ENCODE measurements at regions not wholly inside any gene's neighbourhood (a gene's known extent, or its start where the extent isn't known, plus 50 kb on each side); places are given as distances from the start of the nearest gene placed in this dataset.

DNA sequence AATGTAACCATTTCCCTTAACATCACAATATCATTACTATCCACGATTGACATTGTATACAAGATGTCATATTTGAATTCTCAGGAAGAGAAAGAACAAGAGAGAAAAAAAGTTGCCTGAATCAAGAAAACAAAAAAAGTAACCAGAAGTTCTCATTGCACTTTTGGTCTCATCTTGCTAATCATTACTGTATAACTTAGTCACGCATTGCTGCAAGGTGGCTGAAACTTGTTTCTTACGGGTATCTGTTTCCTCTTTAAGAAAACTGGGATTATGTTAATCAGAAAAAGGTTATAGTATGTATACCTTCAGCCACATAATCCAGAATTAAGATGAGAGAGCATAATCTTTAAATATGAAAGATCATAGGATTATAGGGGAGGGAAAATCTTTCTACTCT is 639.7 kb upstream of the SYT4 start:
- H3K4me1 ChIP-seq (ENCODE audit: control insufficient read depth in 3 of 3, insufficient read depth in 2 of 3, low read depth in 1 of 3, low read length in 2 of 3) = no peaks in the 10 kb centered on the region
- DNase-seq (no peak), FAIRE-seq (no peak)
- no peaks in the 10 kb centered on the region for H3K36me3 ChIP-seq (ENCODE audit: control insufficient read depth in 3 of 3, insufficient read depth in 2 of 3, low read depth in 1 of 3, low read length in 3 of 3)
- H3K27ac ChIP-seq (ENCODE audit: low read depth in 1 of 3, low read length in 2 of 3) = no peak overlapping the region
- H3K4me3 ChIP-seq (ENCODE audit: low read depth in 1 of 3, low read length in 3 of 3) = no peak overlapping the region
- no peaks in the 10 kb centered on the region for H3K27me3 ChIP-seq (ENCODE audit: control insufficient read depth in 3 of 3, insufficient read depth in 3 of 3, low read length in 3 of 3)
- 76 to 83% (median 82%) methylated on average over 3 of the region's 3 CpGs for WGBS, 3 donors
- H3K9me3 ChIP-seq (ENCODE audit: control insufficient read depth in 2 of 2, insufficient read depth in 1 of 2, low read depth in 1 of 2, low read length in 1 of 2) = no peaks in the 10 kb centered on the region

GRCh38 chr18:43917520-43917919 is 640.2 kb upstream of the SYT4 start:
- H3K9me3 ChIP-seq (ENCODE audit: control insufficient read depth in 2 of 2, insufficient read depth in 1 of 2, low read depth in 1 of 2, low read length in 1 of 2) = no peaks in the 10 kb centered on the region
- no peak overlapping the region for H3K4me3 ChIP-seq (ENCODE audit: low read depth in 1 of 3, low read length in 3 of 3)
- DNase-seq = no peak
- H3K27me3 ChIP-seq (ENCODE audit: control insufficient read depth in 3 of 3, insufficient read depth in 3 of 3, low read length in 3 of 3) = no peaks in the 10 kb centered on the region
- H3K27ac ChIP-seq (ENCODE audit: low read depth in 1 of 3, low read length in 2 of 3) = no peak overlapping the region
- WGBS, 3 donors = 73 to 83% (median 76%) methylated on average over 5 of the region's 5 CpGs
- H3K4me1 ChIP-seq (ENCODE audit: control insufficient read depth in 3 of 3, insufficient read depth in 2 of 3, low read depth in 1 of 3, low read length in 2 of 3) = no peaks in the 10 kb centered on the region
- no peaks in the 10 kb centered on the region for H3K36me3 ChIP-seq (ENCODE audit: control insufficient read depth in 3 of 3, insufficient read depth in 2 of 3, low read depth in 1 of 3, low read length in 3 of 3)
- no peak for FAIRE-seq

DNA sequence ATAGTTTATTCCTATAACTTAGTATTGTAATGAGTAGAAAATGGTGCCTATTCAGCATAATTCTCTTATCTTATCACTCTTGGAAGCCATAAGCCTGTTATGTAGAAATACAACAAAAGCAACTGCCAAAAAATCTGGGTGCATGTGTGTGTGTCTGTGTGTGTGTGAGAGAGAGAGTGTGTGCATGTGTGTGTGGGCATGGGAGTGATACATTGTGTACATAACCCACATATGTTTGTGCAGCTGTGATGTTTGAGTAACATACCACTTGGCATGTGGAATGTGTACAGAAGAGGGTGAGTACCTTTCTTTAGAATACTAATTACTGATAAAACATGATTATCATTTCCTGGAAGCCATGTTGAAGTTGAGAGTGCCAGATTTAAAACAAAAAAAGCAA is 642.3 kb upstream of the SYT4 start:
- no peak overlapping the region for H3K27ac ChIP-seq (ENCODE audit: low read depth in 1 of 3, low read length in 2 of 3)
- DNase-seq = no peak
- H3K4me1 ChIP-seq (ENCODE audit: control insufficient read depth in 3 of 3, insufficient read depth in 2 of 3, low read depth in 1 of 3, low read length in 2 of 3) = no peaks in the 10 kb centered on the region
- no peaks in the 10 kb centered on the region for H3K9me3 ChIP-seq (ENCODE audit: control insufficient read depth in 2 of 2, insufficient read depth in 1 of 2, low read depth in 1 of 2, low read length in 1 of 2)
- H3K27me3 ChIP-seq (ENCODE audit: control insufficient read depth in 3 of 3, insufficient read depth in 3 of 3, low read length in 3 of 3) = no peaks in the 10 kb centered on the region
- H3K36me3 ChIP-seq (ENCODE audit: control insufficient read depth in 3 of 3, insufficient read depth in 2 of 3, low read depth in 1 of 3, low read length in 3 of 3) = no peaks in the 10 kb centered on the region
- no peak for FAIRE-seq
- no peak overlapping the region for H3K4me3 ChIP-seq (ENCODE audit: low read depth in 1 of 3, low read length in 3 of 3)

GRCh38 chr18:43931439-43931838 is 654.1 kb upstream of the SYT4 start:
- Histone ChIP-seq H3K9me3 (ENCODE audit: control insufficient read depth in 2 of 2, insufficient read depth in 1 of 2, low read depth in 1 of 2, low read length in 1 of 2) (no peaks in the 10 kb centered on the region), H3K27ac (ENCODE audit: low read depth in 1 of 3, low read length in 2 of 3) (no peak overlapping the region), H3K4me1 (ENCODE audit: control insufficient read depth in 3 of 3, insufficient read depth in 2 of 3, low read depth in 1 of 3, low read length in 2 of 3) (no peaks in the 10 kb centered on the region), H3K4me3 (ENCODE audit: low read depth in 1 of 3, low read length in 3 of 3) (no peak overlapping the region), H3K27me3 (ENCODE audit: control insufficient read depth in 3 of 3, insufficient read depth in 3 of 3, low read length in 3 of 3) (no peaks in the 10 kb centered on the region), H3K36me3 (ENCODE audit: control insufficient read depth in 3 of 3, insufficient read depth in 2 of 3, low read depth in 1 of 3, low read length in 3 of 3) (no peaks in the 10 kb centered on the region)
- FAIRE-seq (no peak), DNase-seq (no peak)
- 64 to 69% (median 64%) methylated on average over 3 of the region's 3 CpGs for WGBS, 3 donors

DNA sequence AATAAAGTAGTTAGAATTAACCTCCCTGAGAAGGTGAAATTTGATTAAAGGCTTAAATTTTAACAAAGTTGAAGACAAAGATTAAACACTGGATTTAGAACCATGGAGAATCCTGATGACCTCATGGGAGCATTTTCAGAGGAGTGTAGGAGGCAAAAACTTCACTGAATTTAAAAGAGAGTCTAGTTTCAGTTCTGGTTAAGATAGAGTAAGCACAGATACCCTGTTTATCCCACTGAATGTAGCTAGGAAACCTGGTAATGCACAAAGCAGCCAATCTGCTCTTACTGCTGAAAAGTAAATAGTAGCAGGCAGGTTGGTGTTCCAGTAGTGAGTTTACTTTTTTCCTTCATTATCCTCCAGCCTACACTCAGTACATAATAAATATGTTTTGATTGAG is 654.9 kb upstream of the SYT4 start:
- FAIRE-seq (no peak), DNase-seq (peak in 1 of 2 donors; percentile 12)
- H3K4me3 ChIP-seq (ENCODE audit: low read depth in 1 of 3, low read length in 3 of 3) = no peak overlapping the region
- no peaks in the 10 kb centered on the region for H3K9me3 ChIP-seq (ENCODE audit: control insufficient read depth in 2 of 2, insufficient read depth in 1 of 2, low read depth in 1 of 2, low read length in 1 of 2)
- H3K27me3 ChIP-seq (ENCODE audit: control insufficient read depth in 3 of 3, insufficient read depth in 3 of 3, low read length in 3 of 3) = no peaks in the 10 kb centered on the region
- H3K4me1 ChIP-seq (ENCODE audit: control insufficient read depth in 3 of 3, insufficient read depth in 2 of 3, low read depth in 1 of 3, low read length in 2 of 3) = no peaks in the 10 kb centered on the region
- H3K36me3 ChIP-seq (ENCODE audit: control insufficient read depth in 3 of 3, insufficient read depth in 2 of 3, low read depth in 1 of 3, low read length in 3 of 3) = no peaks in the 10 kb centered on the region
- no peak overlapping the region for H3K27ac ChIP-seq (ENCODE audit: low read depth in 1 of 3, low read length in 2 of 3)

DNA sequence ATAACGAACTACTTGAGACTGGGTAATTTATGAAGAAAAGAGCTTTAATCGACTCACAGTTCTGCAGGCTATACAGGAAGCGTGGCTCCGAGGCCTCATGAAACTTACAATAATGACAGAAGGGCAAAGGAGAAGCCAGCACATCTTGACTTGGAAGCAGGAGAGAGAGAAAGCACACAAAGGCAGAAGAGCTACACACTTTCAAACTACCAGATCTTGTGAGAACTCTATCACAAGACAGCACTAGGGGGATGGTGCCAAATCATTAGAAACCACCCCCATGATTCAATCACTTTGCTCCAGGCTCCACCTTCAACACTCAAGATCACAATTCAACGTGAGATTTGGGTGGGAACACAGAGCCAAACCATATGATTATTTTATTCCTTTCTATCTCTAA is 655.9 kb upstream of the SYT4 start:
- WGBS, 3 donors = 64 to 82% (median 70%) methylated on average over 5 of the region's 5 CpGs
- Histone ChIP-seq H3K4me1 (ENCODE audit: control insufficient read depth in 3 of 3, insufficient read depth in 2 of 3, low read depth in 1 of 3, low read length in 2 of 3) (no peaks in the 10 kb centered on the region), H3K27ac (ENCODE audit: low read depth in 1 of 3, low read length in 2 of 3) (no peak overlapping the region), H3K27me3 (ENCODE audit: control insufficient read depth in 3 of 3, insufficient read depth in 3 of 3, low read length in 3 of 3) (no peaks in the 10 kb centered on the region), H3K36me3 (ENCODE audit: control insufficient read depth in 3 of 3, insufficient read depth in 2 of 3, low read depth in 1 of 3, low read length in 3 of 3) (no peaks in the 10 kb centered on the region), H3K9me3 (ENCODE audit: control insufficient read depth in 2 of 2, insufficient read depth in 1 of 2, low read depth in 1 of 2, low read length in 1 of 2) (no peaks in the 10 kb centered on the region), H3K4me3 (ENCODE audit: low read depth in 1 of 3, low read length in 3 of 3) (no peak overlapping the region)
- FAIRE-seq (no peak), DNase-seq (no peak)

- Histone ChIP-seq H3K4me3 (ENCODE audit: low read depth in 1 of 3, low read length in 3 of 3) (no peak overlapping the region), H3K36me3 (ENCODE audit: control insufficient read depth in 3 of 3, insufficient read depth in 2 of 3, low read depth in 1 of 3, low read length in 3 of 3) (no peaks in the 10 kb centered on the region), H3K27me3 (ENCODE audit: control insufficient read depth in 3 of 3, insufficient read depth in 3 of 3, low read length in 3 of 3) (no peaks in the 10 kb centered on the region), H3K27ac (ENCODE audit: low read depth in 1 of 3, low read length in 2 of 3) (no peak overlapping the region), H3K4me1 (ENCODE audit: control insufficient read depth in 3 of 3, insufficient read depth in 2 of 3, low read depth in 1 of 3, low read length in 2 of 3) (no peaks in the 10 kb centered on the region), H3K9me3 (ENCODE audit: control insufficient read depth in 2 of 2, insufficient read depth in 1 of 2, low read depth in 1 of 2, low read length in 1 of 2) (no peaks in the 10 kb centered on the region)
- DNase-seq (no peak), FAIRE-seq (no peak)
- WGBS, 3 donors = 65 to 77% (median 70%) methylated on average over 1 of the region's 1 CpG
These were observed 657.0 kb upstream of the SYT4 start for GRCh38 chr18:43934322-43934721.

- no peak overlapping the region for H3K4me3 ChIP-seq (ENCODE audit: low read depth in 1 of 3, low read length in 3 of 3)
- H3K4me1 ChIP-seq (ENCODE audit: control insufficient read depth in 3 of 3, insufficient read depth in 2 of 3, low read depth in 1 of 3, low read length in 2 of 3) = no peaks in the 10 kb centered on the region
- no peaks in the 10 kb centered on the region for H3K27me3 ChIP-seq (ENCODE audit: control insufficient read depth in 3 of 3, insufficient read depth in 3 of 3, low read length in 3 of 3)
- no peaks in the 10 kb centered on the region for H3K36me3 ChIP-seq (ENCODE audit: control insufficient read depth in 3 of 3, insufficient read depth in 2 of 3, low read depth in 1 of 3, low read length in 3 of 3)
- peak in 1 of 2 donors; percentile 8 for DNase-seq
- no peaks in the 10 kb centered on the region for H3K9me3 ChIP-seq (ENCODE audit: control insufficient read depth in 2 of 2, insufficient read depth in 1 of 2, low read depth in 1 of 2, low read length in 1 of 2)
- 64 to 78% (median 68%) methylated on average over 4 of the region's 4 CpGs for WGBS, 3 donors
- FAIRE-seq = no peak
- no peak overlapping the region for H3K27ac ChIP-seq (ENCODE audit: low read depth in 1 of 3, low read length in 2 of 3)
These were observed 657.6 kb upstream of the SYT4 start for GRCh38 chr18:43934781-43935471.

- H3K27ac ChIP-seq (ENCODE audit: low read depth in 1 of 3, low read length in 2 of 3) = no peak overlapping the region
- no peaks in the 10 kb centered on the region for H3K27me3 ChIP-seq (ENCODE audit: control insufficient read depth in 3 of 3, insufficient read depth in 3 of 3, low read length in 3 of 3)
- no peak for FAIRE-seq
- H3K9me3 ChIP-seq (ENCODE audit: control insufficient read depth in 2 of 2, insufficient read depth in 1 of 2, low read depth in 1 of 2, low read length in 1 of 2) = no peaks in the 10 kb centered on the region
- H3K4me1 ChIP-seq (ENCODE audit: control insufficient read depth in 3 of 3, insufficient read depth in 2 of 3, low read depth in 1 of 3, low read length in 2 of 3) = no peaks in the 10 kb centered on the region
- 55 to 70% (median 68%) methylated on average over 4 of the region's 4 CpGs for WGBS, 3 donors
- H3K36me3 ChIP-seq (ENCODE audit: control insufficient read depth in 3 of 3, insufficient read depth in 2 of 3, low read depth in 1 of 3, low read length in 3 of 3) = no peaks in the 10 kb centered on the region
- no peak for DNase-seq
- no peak overlapping the region for H3K4me3 ChIP-seq (ENCODE audit: low read depth in 1 of 3, low read length in 3 of 3)
These were observed 658.9 kb upstream of the SYT4 start for GRCh38 chr18:43936176-43936575.
